Ectodermal cell (in vitro differentiated cells): ENCODE measurements at regions not wholly inside any gene's neighbourhood (a gene's known extent, or its start where the extent isn't known, plus 50 kb on each side); places are given as distances from the start of the nearest gene placed in this dataset.

Experiments
- H3K27ac ChIP-seq: 2 replicates; pipeline ENCODE4 v1.7.0; 2013; ENCODE audit warnings: mild to moderate bottlenecking, low read depth, low read length; ENCODE audit not compliant: insufficient read depth, poor library complexity, severe bottlenecking
- H3K27me3 ChIP-seq: 2 replicates; pipeline ENCODE4 v1.7.0; 2013; ENCODE audit warnings: mild to moderate bottlenecking, low read length; ENCODE audit not compliant: insufficient read depth, control insufficient read depth, poor library complexity, severe bottlenecking
- H3K36me3 ChIP-seq: one replicate; pipeline ENCODE4 v1.7.0; 2013; ENCODE audit warnings: low read length; ENCODE audit not compliant: control insufficient read depth, insufficient read depth
- H3K4me1 ChIP-seq: one replicate; pipeline ENCODE4 v1.7.0; 2013; ENCODE audit warnings: low read length; ENCODE audit not compliant: control insufficient read depth, insufficient read depth
- H3K4me3 ChIP-seq: 2 replicates; pipeline ENCODE4 v1.7.0; 2013; ENCODE audit warnings: low read depth, low read length, control low read depth; ENCODE audit not compliant: insufficient read depth
- H3K9me3 ChIP-seq: 2 replicates; pipeline ENCODE4 v1.7.0; 2013; ENCODE audit warnings: mild to moderate bottlenecking, low read length, moderate library complexity; ENCODE audit not compliant: control insufficient read depth
- WGBS, 2 experiments: methylation state at CpG; one replicate each; pipeline ENCODE4 v1.1.7; 2013; ENCODE audit warnings: missing lambda C conversion rate in 2 of 2; 5-methylcytosine and 5-hydroxymethylcytosine counted together

GRCh38 chr1:30359539-30360220 lies 363.7 kb downstream of the MATN1 start:
- Histone ChIP-seq H3K4me3 (no peak overlapping the region), H3K27me3 (no peaks in the 10 kb centered on the region), H3K4me1 (peaks cover 24% of the 10 kb centered on the region), H3K9me3 (no peaks in the 10 kb centered on the region), H3K27ac (no peak overlapping the region), H3K36me3 (no peaks in the 10 kb centered on the region)
- 79 to 83% methylated on average over 12 of the region's 12 CpGs for WGBS, 2 experiments

GRCh38 chr1:30358500-30358899 lies 364.9 kb downstream of the MATN1 start:
- Histone ChIP-seq H3K27me3 (no peaks in the 10 kb centered on the region), H3K4me1 (peaks cover 24% of the 10 kb centered on the region), H3K27ac (no peak overlapping the region), H3K36me3 (no peaks in the 10 kb centered on the region), H3K9me3 (no peaks in the 10 kb centered on the region), H3K4me3 (no peak overlapping the region)
- WGBS, 2 experiments: 5 to 12% methylated on average over 3 of the region's 3 CpGs

- 95% methylated on average over 6 of the region's 6 CpGs for WGBS, 2 experiments
- Histone ChIP-seq H3K36me3 (no peaks in the 10 kb centered on the region), H3K9me3 (no peaks in the 10 kb centered on the region), H3K4me3 (no peak overlapping the region), H3K27ac (no peak overlapping the region), H3K27me3 (no peaks in the 10 kb centered on the region), H3K4me1 (peaks cover 9% of the 10 kb centered on the region)
Measured at GRCh38 chr1:30356839-30357238, 366.5 kb downstream of the MATN1 start.

GRCh38 chr1:30354410-30354809 lies 369.0 kb downstream of the MATN1 start:
- Histone ChIP-seq H3K27me3 (no peaks in the 10 kb centered on the region), H3K27ac (no peak overlapping the region), H3K36me3 (no peaks in the 10 kb centered on the region), H3K4me1 (peaks cover 9% of the 10 kb centered on the region), H3K9me3 (no peaks in the 10 kb centered on the region), H3K4me3 (no peak overlapping the region)
- WGBS, 2 experiments: 13 to 30% methylated on average over 1 of the region's 1 CpG

- Histone ChIP-seq H3K36me3 (no peaks in the 10 kb centered on the region), H3K4me3 (no peak overlapping the region), H3K27me3 (no peaks in the 10 kb centered on the region), H3K4me1 (peaks cover 7% of the 10 kb centered on the region), H3K27ac (no peak overlapping the region), H3K9me3 (no peaks in the 10 kb centered on the region)
Measured at GRCh38 chr1:30353637-30354036, 369.7 kb downstream of the MATN1 start.

GRCh38 chr1:30348147-30348546 lies 375.2 kb downstream of the MATN1 start:
- Histone ChIP-seq H3K27ac (no peak overlapping the region), H3K4me3 (no peak overlapping the region), H3K27me3 (peaks cover under 1% of the 10 kb centered on the region), H3K4me1 (no peaks in the 10 kb centered on the region), H3K9me3 (no peaks in the 10 kb centered on the region), H3K36me3 (no peaks in the 10 kb centered on the region)
- WGBS, 2 experiments: 95 to 98% methylated on average over 2 of the region's 2 CpGs

- Histone ChIP-seq H3K9me3 (no peaks in the 10 kb centered on the region), H3K27me3 (peaks cover 12% of the 10 kb centered on the region), H3K4me1 (no peaks in the 10 kb centered on the region), H3K4me3 (no peak overlapping the region), H3K27ac (no peak overlapping the region), H3K36me3 (no peaks in the 10 kb centered on the region)
- 90 to 95% methylated on average over 4 of the region's 4 CpGs for WGBS, 2 experiments
Measured at GRCh38 chr1:30345491-30346130, 377.8 kb downstream of the MATN1 start.

GRCh38 chr1:30343562-30343961 lies 379.8 kb downstream of the MATN1 start:
- Histone ChIP-seq H3K36me3 (no peaks in the 10 kb centered on the region), H3K27ac (no peak overlapping the region), H3K4me1 (no peaks in the 10 kb centered on the region), H3K9me3 (no peaks in the 10 kb centered on the region), H3K27me3 (peaks cover 12% of the 10 kb centered on the region), H3K4me3 (no peak overlapping the region)
- WGBS, 2 experiments: 83 to 100% methylated on average over 1 to 2 of the region's 3 CpGs

- Histone ChIP-seq H3K36me3 (no peaks in the 10 kb centered on the region), H3K27ac (no peak overlapping the region), H3K4me1 (no peaks in the 10 kb centered on the region), H3K27me3 (peaks cover 12% of the 10 kb centered on the region), H3K4me3 (no peak overlapping the region), H3K9me3 (no peaks in the 10 kb centered on the region)
- WGBS, 2 experiments: 22 to 27% methylated on average over 32 to 33 of the region's 33 CpGs
Measured at GRCh38 chr1:30342535-30343141, 380.7 kb downstream of the MATN1 start.

- H3K27ac ChIP-seq: no peak overlapping the region
Measured at GRCh38 chr1:30340934-30341333, 382.5 kb downstream of the MATN1 start.

More at GRCh38 chr1:30340934-30341333, 382.5 kb downstream of the MATN1 start:
- no peaks in the 10 kb centered on the region for H3K9me3 ChIP-seq
- 88 to 89% methylated on average over 3 of the region's 3 CpGs for WGBS, 2 experiments
- H3K36me3 ChIP-seq: no peaks in the 10 kb centered on the region
- H3K27me3 ChIP-seq: peaks cover 12% of the 10 kb centered on the region
- H3K4me1 ChIP-seq: no peaks in the 10 kb centered on the region
- no peak overlapping the region for H3K4me3 ChIP-seq
